ENCODE measurements at regions not wholly inside any gene's neighbourhood (a gene's known extent, or its start where the extent isn't known, plus 50 kb on each side); places are given as distances from the start of the nearest gene placed in this dataset.
"Not testable (repeated sequence)": the region's sequence is repeated elsewhere in the genome, so short reads cannot be mapped to it uniquely, and the experiment has no call there.

- intact Hi-C loops (cut with DNase I) = no loop called here
- WGBS = 0% methylated on average over 1 of the region's 1 CpG
- H3K9me3 ChIP-seq (ENCODE audit: control insufficient read depth, low read length) = no peaks in the 10 kb centered on the region
- DNase-seq (no peak), ATAC-seq (no peak)
- H3K4me3 ChIP-seq (ENCODE audit: low read length) = no peak overlapping the region
- no peaks in the 10 kb centered on the region for H3K4me1 ChIP-seq (ENCODE audit: control insufficient read depth, insufficient read depth, low read length)
- H3K27me3 ChIP-seq (ENCODE audit: control insufficient read depth, insufficient read depth) = no peaks in the 10 kb centered on the region
- H3K27ac ChIP-seq (ENCODE audit: low read length) = no peak overlapping the region
Measured at GRCh38 chr1:94769551-94769950, 50.6 kb upstream of the SLC44A3 start.

- H3K27me3 ChIP-seq (ENCODE audit: control insufficient read depth, insufficient read depth) = no peaks in the 10 kb centered on the region
- no peak overlapping the region for H3K4me3 ChIP-seq (ENCODE audit: low read length)
- H3K9me3 ChIP-seq (ENCODE audit: control insufficient read depth, low read length) = no peaks in the 10 kb centered on the region
- 69% methylated on average over 4 of the region's 4 CpGs for WGBS
- ATAC-seq (no peak), DNase-seq (no peak)
- H3K4me1 ChIP-seq (ENCODE audit: control insufficient read depth, insufficient read depth, low read length) = no peaks in the 10 kb centered on the region
- intact Hi-C loops (cut with DNase I) = no loop called here
- no peak overlapping the region for H3K27ac ChIP-seq (ENCODE audit: low read length)
Measured at GRCh38 chr1:94768036-94768435, 52.1 kb upstream of the SLC44A3 start.

- DNase-seq (no peak), ATAC-seq (no peak)
- intact Hi-C loops (cut with DNase I) = no loop called here
- Histone ChIP-seq H3K27ac (ENCODE audit: low read length) (no peak overlapping the region), H3K4me1 (ENCODE audit: control insufficient read depth, insufficient read depth, low read length) (no peaks in the 10 kb centered on the region), H3K27me3 (ENCODE audit: control insufficient read depth, insufficient read depth) (no peaks in the 10 kb centered on the region), H3K9me3 (ENCODE audit: control insufficient read depth, low read length) (no peaks in the 10 kb centered on the region), H3K4me3 (ENCODE audit: low read length) (no peak overlapping the region)
- WGBS = 78% methylated on average over 3 of the region's 3 CpGs
Measured at GRCh38 chr1:94765958-94766357, 54.2 kb upstream of the SLC44A3 start.

- peaks cover 4% of the 10 kb centered on the region for H3K4me1 ChIP-seq (ENCODE audit: control insufficient read depth, insufficient read depth, low read length)
- no peaks in the 10 kb centered on the region for H3K9me3 ChIP-seq (ENCODE audit: control insufficient read depth, low read length)
- no peak overlapping the region for H3K27ac ChIP-seq (ENCODE audit: low read length)
- no peak for ATAC-seq
- DNase-seq = no peak
- intact Hi-C loops (cut with DNase I) = no loop called here
- H3K4me3 ChIP-seq (ENCODE audit: low read length) = no peak overlapping the region
- no peaks in the 10 kb centered on the region for H3K27me3 ChIP-seq (ENCODE audit: control insufficient read depth, insufficient read depth)
Measured at GRCh38 chr1:94759188-94759587, 61.0 kb upstream of the SLC44A3 start.

- H3K27me3 ChIP-seq (ENCODE audit: control insufficient read depth, insufficient read depth) = no peaks in the 10 kb centered on the region
- H3K4me3 ChIP-seq (ENCODE audit: low read length) = no peak overlapping the region
- H3K27ac ChIP-seq (ENCODE audit: low read length) = peak overlapping the region; percentile 27
- peak; percentile 73 to 85 (median 80) for DNase-seq
- no peaks in the 10 kb centered on the region for H3K9me3 ChIP-seq (ENCODE audit: control insufficient read depth, low read length)
- H3K4me1 ChIP-seq (ENCODE audit: control insufficient read depth, insufficient read depth, low read length) = peaks cover 8% of the 10 kb centered on the region
- WGBS = 36% methylated on average over 7 of the region's 7 CpGs
- intact Hi-C loops (cut with DNase I) = no loop called here
- peak; percentile 85 to 88 for ATAC-seq
Measured at GRCh38 chr1:94757931-94758330, 62.2 kb upstream of the SLC44A3 start.

GRCh38 chr1:94755675-94756074 is 64.5 kb upstream of the SLC44A3 start:
- intact Hi-C loops (cut with DNase I) = no loop called here
- H3K27ac ChIP-seq (ENCODE audit: low read length) = no peak overlapping the region

GRCh38 chr1:94755016-94755415 is 65.1 kb upstream of the SLC44A3 start:
- H3K4me3 ChIP-seq (ENCODE audit: low read length); ATAC-seq; H3K27me3 ChIP-seq (ENCODE audit: control insufficient read depth, insufficient read depth); H3K9me3 ChIP-seq (ENCODE audit: control insufficient read depth, low read length); H3K27ac ChIP-seq (ENCODE audit: low read length); intact Hi-C loops (cut with DNase I); H3K4me1 ChIP-seq (ENCODE audit: control insufficient read depth, insufficient read depth, low read length); DNase-seq: not testable (repeated sequence)
- 80% methylated on average over 3 of the region's 3 CpGs for WGBS

More at GRCh38 chr1:94755675-94756074, 64.5 kb upstream of the SLC44A3 start:
- no peaks in the 10 kb centered on the region for H3K9me3 ChIP-seq (ENCODE audit: control insufficient read depth, low read length)
- WGBS = 38% methylated on average over 7 of the region's 7 CpGs
- H3K27me3 ChIP-seq (ENCODE audit: control insufficient read depth, insufficient read depth) = no peaks in the 10 kb centered on the region
- peaks cover 8% of the 10 kb centered on the region for H3K4me1 ChIP-seq (ENCODE audit: control insufficient read depth, insufficient read depth, low read length)
- peak in 1 of 3 donors; percentile 62 for DNase-seq
- peak; percentile 17 for ATAC-seq
- no peak overlapping the region for H3K4me3 ChIP-seq (ENCODE audit: low read length)

- H3K27ac ChIP-seq (ENCODE audit: low read length) = peak overlapping the region; percentile 66
- intact Hi-C loops (cut with DNase I) = no loop called here
- no peak overlapping the region for H3K4me3 ChIP-seq (ENCODE audit: low read length)
- H3K27me3 ChIP-seq (ENCODE audit: control insufficient read depth, insufficient read depth) = no peaks in the 10 kb centered on the region
- DNase-seq (no peak), ATAC-seq (peak; percentile 20 to 58)
- 48% methylated on average over 4 of the region's 4 CpGs for WGBS
- H3K4me1 ChIP-seq (ENCODE audit: control insufficient read depth, insufficient read depth, low read length) = peaks cover 8% of the 10 kb centered on the region
- no peaks in the 10 kb centered on the region for H3K9me3 ChIP-seq (ENCODE audit: control insufficient read depth, low read length)
Measured at GRCh38 chr1:94754570-94754969, 65.6 kb upstream of the SLC44A3 start.

GRCh38 chr1:94754095-94754494 is 66.1 kb upstream of the SLC44A3 start:
- WGBS = 62% methylated on average over 2 of the region's 2 CpGs
- Histone ChIP-seq H3K4me1 (ENCODE audit: control insufficient read depth, insufficient read depth, low read length) (peaks cover 8% of the 10 kb centered on the region), H3K9me3 (ENCODE audit: control insufficient read depth, low read length) (no peaks in the 10 kb centered on the region), H3K4me3 (ENCODE audit: low read length) (no peak overlapping the region), H3K27ac (ENCODE audit: low read length) (no peak overlapping the region), H3K27me3 (ENCODE audit: control insufficient read depth, insufficient read depth) (no peaks in the 10 kb centered on the region)
- intact Hi-C loops (cut with DNase I) = no loop called here
- DNase-seq = no peak
- no peak for ATAC-seq

GRCh38 chr1:94753171-94753972 is 66.8 kb upstream of the SLC44A3 start:
- DNase-seq = peak; percentile 43 to 83 (median 80)
- Histone ChIP-seq H3K27me3 (ENCODE audit: control insufficient read depth, insufficient read depth) (no peaks in the 10 kb centered on the region), H3K4me1 (ENCODE audit: control insufficient read depth, insufficient read depth, low read length) (peaks cover 8% of the 10 kb centered on the region), H3K27ac (ENCODE audit: low read length) (peak overlapping the region; percentile 43), H3K4me3 (ENCODE audit: low read length) (no peak overlapping the region), H3K9me3 (ENCODE audit: control insufficient read depth, low read length) (no peaks in the 10 kb centered on the region)
- intact Hi-C loops (cut with DNase I) = no loop called here
- WGBS = 54% methylated on average over 6 of the region's 6 CpGs
- ATAC-seq = peak; percentile 74 to 86

GRCh38 chr1:94751483-94751882 is 68.7 kb upstream of the SLC44A3 start:
- H3K27ac ChIP-seq (ENCODE audit: low read length); ATAC-seq; DNase-seq; H3K9me3 ChIP-seq (ENCODE audit: control insufficient read depth, low read length); H3K27me3 ChIP-seq (ENCODE audit: control insufficient read depth, insufficient read depth); H3K4me3 ChIP-seq (ENCODE audit: low read length); intact Hi-C loops (cut with DNase I): not testable (repeated sequence)
- H3K4me1 ChIP-seq (ENCODE audit: control insufficient read depth, insufficient read depth, low read length) = peaks cover 12% of the 10 kb centered on the region
- WGBS = 89% methylated on average over 5 of the region's 5 CpGs
